PC-3 (cell line): ENCODE measurements at regions not wholly inside any gene's neighbourhood (a gene's known extent, or its start where the extent isn't known, plus 50 kb on each side); places are given as distances from the start of the nearest gene placed in this dataset.

ENCODE experiments used
- CTCF ChIP-seq: fragments of 300-600 bp; sonication (generic); conservative IDR thresholded peaks from 2 replicates; pipeline ENCODE4 v1.5.1; 2017; ENCODE audit warnings: antibody characterized with exemption, low read depth, mild to moderate bottlenecking, low read length
- EZH2 ChIP-seq: fragments of 300-600 bp; sonication (generic); IDR thresholded peaks from one replicate; pipeline ENCODE4 v1.6.1; 2017; ENCODE audit warnings: antibody characterized with exemption, mild to moderate bottlenecking, low read length; ENCODE audit not compliant: unreplicated experiment
- EZH2phosphoT487 ChIP-seq: fragments of 300-600 bp; sonication (generic); IDR thresholded peaks from 2 replicates; pipeline ENCODE4 v1.6.1; 2018; ENCODE audit warnings: mild to moderate bottlenecking, antibody characterized with exemption, low read length, borderline replicate concordance

- TF ChIP-seq CTCF (no peak), EZH2 (no peak), EZH2phosphoT487 (no peak)
Measured at GRCh38 chr9:118940473-118940872, 428.8 kb downstream of the BRINP1 start.
